Osteoblast (primary cell): ENCODE measurements at regions not wholly inside any gene's neighbourhood (a gene's known extent, or its start where the extent isn't known, plus 50 kb on each side); places are given as distances from the start of the nearest gene placed in this dataset.

Experiments used
- DNase-seq: peaks from one replicate; pipeline ENCODE4 v3.0.0; 2011; ENCODE audit warnings: low spot score, mixed read lengths; ENCODE audit not compliant: insufficient read length; ENCODE audit errors: missing footprints
- H2AFZ ChIP-seq: 2 replicates; pipeline ENCODE4 v1.6.0; 2011; ENCODE audit warnings: mild to moderate bottlenecking, low read length
- H3K27ac ChIP-seq: 2 replicates; pipeline ENCODE4 v1.5.1; 2011; ENCODE audit warnings: mild to moderate bottlenecking, low read depth, low read length, moderate library complexity
- H3K27me3 ChIP-seq: 2 replicates; pipeline ENCODE4 v1.6.0; 2012; ENCODE audit warnings: mild to moderate bottlenecking, control low read depth, inconsistent platforms, low read length, moderate library complexity; ENCODE audit not compliant: insufficient read depth
- H3K36me3 ChIP-seq: 2 replicates; pipeline ENCODE4 v1.5.1; 2011; ENCODE audit warnings: mild to moderate bottlenecking, low read length, control low read depth, moderate library complexity; ENCODE audit not compliant: insufficient read depth
- H3K4me1 ChIP-seq: 2 replicates; pipeline ENCODE4 v1.5.1; 2011; ENCODE audit warnings: mild to moderate bottlenecking, low read length, control low read depth, moderate library complexity; ENCODE audit not compliant: insufficient read depth
- H3K4me2 ChIP-seq: 2 replicates; pipeline ENCODE4 v1.6.0; 2011; ENCODE audit warnings: mild to moderate bottlenecking, low read length; ENCODE audit not compliant: insufficient read depth
- H3K4me3 ChIP-seq: fragments of 200-600 bp; sonication (generic); 3 replicates; pipeline ENCODE4 v1.5.1; 2012; ENCODE audit warnings: mild to moderate bottlenecking, low read length, inconsistent platforms; ENCODE audit not compliant: insufficient read depth
- H3K79me2 ChIP-seq: 2 replicates; pipeline ENCODE4 v1.6.0; 2012; ENCODE audit warnings: mild to moderate bottlenecking, low read length, control low read depth, inconsistent platforms; ENCODE audit not compliant: insufficient read depth
- H3K9me3 ChIP-seq: 2 replicates; pipeline ENCODE4 v1.5.1; 2011; ENCODE audit warnings: low read depth, low read length, control low read depth
- H4K20me1 ChIP-seq: 2 replicates; pipeline ENCODE4 v1.6.0; 2012; ENCODE audit warnings: mild to moderate bottlenecking, low read length, control low read depth; ENCODE audit not compliant: insufficient read depth
- TF ChIP-seq, protein P1 (sequence below): IDR thresholded peaks from 2 replicates; pipeline ENCODE4 v1.5.1; 2011; ENCODE audit warnings: mild to moderate bottlenecking, low read depth, low read length, moderate library complexity; ENCODE audit errors: extremely low read depth

DNA sequence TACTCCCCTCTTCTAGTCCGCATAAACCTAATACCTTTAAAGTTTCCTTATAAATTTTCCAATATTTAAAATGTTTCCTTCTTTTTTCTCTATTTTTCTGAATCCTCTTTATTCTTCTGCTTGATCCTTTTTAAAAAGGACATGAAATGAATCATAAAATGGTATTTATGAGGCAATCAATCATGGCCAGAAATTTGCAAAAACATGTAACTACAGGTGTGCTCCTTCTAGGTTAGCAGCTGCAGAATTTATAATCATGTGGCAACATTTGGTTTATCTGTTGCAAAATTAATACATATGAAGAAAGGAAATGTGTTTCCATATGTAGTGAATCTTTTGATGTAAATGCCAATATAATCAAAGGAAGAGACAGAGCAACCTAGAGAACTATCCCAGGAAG, 1008.5 kb downstream of the ANKRD7 start:
- Histone ChIP-seq H3K4me2 (no peak overlapping the region), H3K27ac (no peak overlapping the region), H3K79me2 (no peaks in the 10 kb centered on the region), H4K20me1 (no peaks in the 10 kb centered on the region), H3K9me3 (no peaks in the 10 kb centered on the region), H3K27me3 (no peaks in the 10 kb centered on the region), H2AFZ (no peak overlapping the region), H3K36me3 (no peaks in the 10 kb centered on the region), H3K4me3 (no peak overlapping the region), H3K4me1 (no peaks in the 10 kb centered on the region)
- TF ChIP-seq, protein P1, sequence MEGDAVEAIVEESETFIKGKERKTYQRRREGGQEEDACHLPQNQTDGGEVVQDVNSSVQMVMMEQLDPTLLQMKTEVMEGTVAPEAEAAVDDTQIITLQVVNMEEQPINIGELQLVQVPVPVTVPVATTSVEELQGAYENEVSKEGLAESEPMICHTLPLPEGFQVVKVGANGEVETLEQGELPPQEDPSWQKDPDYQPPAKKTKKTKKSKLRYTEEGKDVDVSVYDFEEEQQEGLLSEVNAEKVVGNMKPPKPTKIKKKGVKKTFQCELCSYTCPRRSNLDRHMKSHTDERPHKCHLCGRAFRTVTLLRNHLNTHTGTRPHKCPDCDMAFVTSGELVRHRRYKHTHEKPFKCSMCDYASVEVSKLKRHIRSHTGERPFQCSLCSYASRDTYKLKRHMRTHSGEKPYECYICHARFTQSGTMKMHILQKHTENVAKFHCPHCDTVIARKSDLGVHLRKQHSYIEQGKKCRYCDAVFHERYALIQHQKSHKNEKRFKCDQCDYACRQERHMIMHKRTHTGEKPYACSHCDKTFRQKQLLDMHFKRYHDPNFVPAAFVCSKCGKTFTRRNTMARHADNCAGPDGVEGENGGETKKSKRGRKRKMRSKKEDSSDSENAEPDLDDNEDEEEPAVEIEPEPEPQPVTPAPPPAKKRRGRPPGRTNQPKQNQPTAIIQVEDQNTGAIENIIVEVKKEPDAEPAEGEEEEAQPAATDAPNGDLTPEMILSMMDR, result no peak
- DNase-seq, result no peak

DNA sequence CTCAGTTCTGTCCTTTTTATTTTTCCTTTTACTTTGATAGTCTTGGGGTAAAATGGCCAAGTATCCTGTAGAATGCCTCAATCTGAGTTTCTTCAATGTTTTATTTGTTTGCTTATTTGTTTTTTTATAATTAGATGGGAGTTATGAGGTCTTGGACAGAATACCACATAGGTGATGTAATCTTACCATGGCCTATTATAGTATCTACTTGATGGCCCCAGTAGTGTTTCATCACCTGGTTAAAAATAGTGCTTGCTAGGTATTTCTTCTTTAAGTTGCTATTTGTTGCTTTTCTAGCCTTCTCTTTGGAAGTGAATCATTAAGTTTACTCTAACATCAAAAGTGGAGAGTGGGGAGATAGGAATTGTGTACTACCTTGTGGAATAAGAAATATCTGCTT, 1020.0 kb upstream of the KCND2 start:
- H3K27me3 ChIP-seq, result no peaks in the 10 kb centered on the region
- H3K27ac ChIP-seq, result no peak overlapping the region
- H2AFZ ChIP-seq, result no peak overlapping the region
- TF ChIP-seq, protein P1, result no peak
- H3K4me1 ChIP-seq, result no peaks in the 10 kb centered on the region
- no peaks in the 10 kb centered on the region for H4K20me1 ChIP-seq
- H3K9me3 ChIP-seq, result no peaks in the 10 kb centered on the region
- H3K79me2 ChIP-seq, result no peaks in the 10 kb centered on the region
- H3K36me3 ChIP-seq, result no peaks in the 10 kb centered on the region
- no peak for DNase-seq
- H3K4me2 ChIP-seq, result no peak overlapping the region
- H3K4me3 ChIP-seq, result no peak overlapping the region

DNA sequence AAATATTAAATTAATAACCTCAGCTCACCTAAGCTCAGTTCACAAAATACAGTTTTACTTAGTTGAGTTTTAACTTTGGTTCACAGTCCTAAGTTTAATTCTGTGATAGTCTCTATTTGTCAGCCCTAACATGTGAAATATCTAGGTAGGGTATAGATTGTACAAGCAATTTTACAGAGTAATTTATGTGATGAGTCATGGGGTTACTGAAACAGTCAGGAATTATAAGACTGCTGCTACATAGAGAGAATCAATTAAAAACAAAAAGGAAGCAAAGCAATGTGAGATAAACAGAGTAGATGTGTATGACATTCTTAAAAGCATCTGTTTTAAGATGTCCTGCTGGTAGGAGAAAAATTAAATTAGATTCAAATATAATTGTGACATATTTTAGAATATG, 1018.2 kb upstream of the KCND2 start:
- no peak overlapping the region for H2AFZ ChIP-seq
- no peaks in the 10 kb centered on the region for H3K4me1 ChIP-seq
- no peak overlapping the region for H3K4me2 ChIP-seq
- H3K36me3 ChIP-seq, result no peaks in the 10 kb centered on the region
- TF ChIP-seq, protein P1, result no peak
- no peaks in the 10 kb centered on the region for H3K27me3 ChIP-seq
- no peaks in the 10 kb centered on the region for H4K20me1 ChIP-seq
- H3K4me3 ChIP-seq, result no peak overlapping the region
- DNase-seq, result no peak
- no peaks in the 10 kb centered on the region for H3K79me2 ChIP-seq
- no peaks in the 10 kb centered on the region for H3K9me3 ChIP-seq
- no peak overlapping the region for H3K27ac ChIP-seq

DNA sequence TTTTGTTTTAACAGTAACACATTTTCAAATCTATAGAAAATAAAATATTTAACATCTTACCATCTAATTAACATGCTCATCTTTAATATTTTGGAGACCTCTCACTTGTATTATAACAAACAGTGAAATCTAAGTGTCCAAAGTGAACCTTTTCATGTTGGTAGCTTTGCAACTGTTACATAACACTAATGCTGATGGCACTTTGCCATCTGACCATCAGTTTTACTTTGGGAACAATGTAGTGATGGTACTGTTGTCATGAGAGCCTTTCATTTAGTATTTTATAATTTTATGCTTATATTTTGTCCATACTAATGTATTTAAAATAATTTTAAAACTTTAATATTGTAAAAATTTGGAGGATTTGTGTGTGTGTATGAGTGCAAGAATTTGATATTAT, 1017.0 kb upstream of the KCND2 start:
- H3K27me3 ChIP-seq, result no peaks in the 10 kb centered on the region
- no peak overlapping the region for H3K4me3 ChIP-seq
- no peaks in the 10 kb centered on the region for H4K20me1 ChIP-seq
- H3K27ac ChIP-seq, result no peak overlapping the region
- no peaks in the 10 kb centered on the region for H3K9me3 ChIP-seq
- TF ChIP-seq, protein P1, result no peak
- no peak overlapping the region for H3K4me2 ChIP-seq
- H3K4me1 ChIP-seq, result no peaks in the 10 kb centered on the region
- no peaks in the 10 kb centered on the region for H3K36me3 ChIP-seq
- DNase-seq, result no peak
- no peaks in the 10 kb centered on the region for H3K79me2 ChIP-seq
- no peak overlapping the region for H2AFZ ChIP-seq
